SK-N-MC (cell line): ENCODE measurements at regions not wholly inside any gene's neighbourhood (a gene's known extent, or its start where the extent isn't known, plus 50 kb on each side); places are given as distances from the start of the nearest gene placed in this dataset.

ENCODE experiments used
- DNase-seq: peaks from one replicate; pipeline ENCODE4 v3.0.0-alpha.2; 2011; ENCODE audit warnings: low read depth, low spot score
- H3K27ac ChIP-seq: fragments of 200-600 bp; sonication (generic); 2 replicates; pipeline ENCODE4 v1.5.1; 2016; ENCODE audit warnings: mixed run types
- H3K36me3 ChIP-seq: fragments of 200-600 bp; sonication (generic); 2 replicates; pipeline ENCODE4 v1.6.1; 2017; ENCODE audit warnings: antibody characterized with exemption, low read length, mixed read lengths; ENCODE audit not compliant: insufficient read depth
- H3K4me3 ChIP-seq: fragments of 200-600 bp; sonication (generic); 2 replicates; pipeline ENCODE4 v1.5.1; 2016
- H3K9ac ChIP-seq: fragments of 200-600 bp; sonication (generic); 2 replicates; pipeline ENCODE4 v1.8.0; 2017; ENCODE audit warnings: mixed run types, mixed read lengths; ENCODE audit not compliant: insufficient read length
- H3K9me3 ChIP-seq: fragments of 200-600 bp; sonication (generic); 2 replicates; pipeline ENCODE4 v1.6.1; 2017; ENCODE audit warnings: low read depth, mild to moderate bottlenecking, antibody characterized with exemption, low read length, moderate library complexity, mixed read lengths
- EZH2 ChIP-seq: fragments of 200-600 bp; sonication (generic); IDR thresholded peaks from one replicate; pipeline ENCODE4 v1.6.1; 2017; ENCODE audit warnings: antibody characterized with exemption
- FOXP2 ChIP-seq: optimal IDR thresholded peaks from 2 replicates; pipeline ENCODE3; 2011; ENCODE audit warnings: mild to moderate bottlenecking, moderate library complexity; ENCODE audit not compliant: insufficient read depth; ENCODE audit errors: extremely low read length, control extremely low read depth
- POLR2AphosphoS5 ChIP-seq: IDR thresholded peaks from 2 replicates; pipeline ENCODE4 v1.6.1; 2012; ENCODE audit warnings: mild to moderate bottlenecking, low read depth, low read length, borderline replicate concordance

DNA sequence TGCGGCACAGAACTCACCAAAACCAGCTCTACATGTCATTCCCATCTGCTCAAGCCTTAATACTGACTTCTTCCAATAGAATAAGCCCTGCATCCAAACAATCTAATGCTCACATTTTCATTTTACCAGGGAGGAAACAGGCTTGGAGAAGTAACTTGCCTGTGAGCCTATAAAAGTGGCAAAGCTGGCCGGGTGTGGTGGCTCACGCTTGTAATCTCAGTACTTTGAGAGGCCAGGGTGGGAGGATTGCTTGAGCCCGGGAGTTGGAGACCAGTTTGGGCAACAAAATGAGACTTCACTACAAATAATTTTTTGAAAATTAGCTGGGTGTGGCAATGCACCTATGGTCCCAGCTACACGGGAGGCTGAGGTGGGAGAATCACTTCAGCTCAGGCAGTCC lies 133.7 kb downstream of the LY86 start:
- no peaks in the 10 kb centered on the region for H3K36me3 ChIP-seq
- TF ChIP-seq POLR2AphosphoS5, result no peak
- TF ChIP-seq FOXP2, result no peak
- TF ChIP-seq EZH2, result no peak
- H3K4me3 ChIP-seq, result no peak overlapping the region
- peak overlapping the region; percentile 98; the same call in 1 of the 2 replicates for H3K27ac ChIP-seq
- no peaks in the 10 kb centered on the region for H3K9me3 ChIP-seq
- H3K9ac ChIP-seq, result no peak overlapping the region
- no peak for DNase-seq

DNA sequence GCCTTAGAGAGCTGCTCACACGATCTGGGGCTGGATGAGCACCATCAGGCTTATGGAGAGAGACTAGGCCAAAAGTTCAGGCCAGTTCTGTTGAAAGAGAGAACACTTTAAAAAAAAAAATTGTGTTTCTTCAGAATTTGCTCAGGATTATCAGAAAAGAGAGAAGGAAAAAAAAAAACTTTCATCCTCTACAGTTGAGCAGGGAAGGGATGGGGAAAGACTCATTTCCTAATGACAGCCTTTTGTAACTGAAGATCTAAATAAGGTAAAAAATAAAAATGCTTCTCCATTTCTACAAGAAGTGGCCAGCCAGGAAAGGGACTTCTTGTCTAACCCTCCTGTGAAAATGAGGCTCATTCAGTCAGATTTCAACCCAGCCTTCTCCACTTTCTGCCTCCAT lies 134.8 kb downstream of the LY86 start:
- DNase-seq, result no peak

DNA sequence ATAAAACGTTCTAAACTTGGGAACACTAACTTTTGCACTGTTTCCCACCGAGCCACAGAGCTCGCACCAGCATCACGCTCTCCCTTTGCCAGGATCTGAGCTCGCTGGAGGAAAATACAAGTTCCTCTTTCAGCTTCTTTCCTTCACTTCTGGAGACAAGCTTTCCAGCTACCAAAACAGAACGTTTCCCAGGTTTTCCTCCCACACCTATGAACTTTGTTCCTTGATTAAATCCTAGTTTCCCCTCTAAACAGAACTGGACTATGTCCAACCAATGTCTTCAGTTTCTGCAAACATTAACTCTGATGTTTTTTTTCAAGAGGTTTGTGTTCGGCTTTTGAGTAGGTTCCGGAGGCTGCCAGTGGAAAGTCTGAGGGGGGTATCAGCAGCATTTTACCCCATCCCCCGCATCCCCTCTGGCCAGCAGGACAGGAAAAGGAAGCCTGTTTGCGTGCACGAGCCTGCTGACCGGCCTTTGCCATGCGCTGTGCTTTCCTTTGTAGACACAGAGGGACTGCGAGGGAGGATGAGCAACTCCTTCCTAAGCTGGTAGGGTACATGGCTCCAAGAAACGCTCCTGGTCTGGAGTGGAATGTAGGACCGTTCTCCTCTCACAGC lies 135.5 kb downstream of the LY86 start:
- Histone ChIP-seq H3K4me3 (peak overlapping the region; percentile 73), H3K36me3 (no peaks in the 10 kb centered on the region), H3K9ac (peak overlapping the region; percentile 70), H3K27ac (peak overlapping the region; percentile 98), H3K9me3 (no peaks in the 10 kb centered on the region)
- no peak for DNase-seq
- TF ChIP-seq FOXP2, result no peak
- TF ChIP-seq EZH2, result no peak
- no peak; the same call in 1 of the 2 replicates for TF ChIP-seq POLR2AphosphoS5

More for the DNA sequence above, 134.8 kb downstream of the LY86 start:
- TF ChIP-seq EZH2 (no peak), POLR2AphosphoS5 (no peak), FOXP2 (no peak)
- Histone ChIP-seq H3K9ac (peak overlapping the region; percentile 70), H3K36me3 (no peaks in the 10 kb centered on the region), H3K9me3 (no peaks in the 10 kb centered on the region), H3K4me3 (no peak overlapping the region), H3K27ac (peak overlapping the region; percentile 98)

DNA sequence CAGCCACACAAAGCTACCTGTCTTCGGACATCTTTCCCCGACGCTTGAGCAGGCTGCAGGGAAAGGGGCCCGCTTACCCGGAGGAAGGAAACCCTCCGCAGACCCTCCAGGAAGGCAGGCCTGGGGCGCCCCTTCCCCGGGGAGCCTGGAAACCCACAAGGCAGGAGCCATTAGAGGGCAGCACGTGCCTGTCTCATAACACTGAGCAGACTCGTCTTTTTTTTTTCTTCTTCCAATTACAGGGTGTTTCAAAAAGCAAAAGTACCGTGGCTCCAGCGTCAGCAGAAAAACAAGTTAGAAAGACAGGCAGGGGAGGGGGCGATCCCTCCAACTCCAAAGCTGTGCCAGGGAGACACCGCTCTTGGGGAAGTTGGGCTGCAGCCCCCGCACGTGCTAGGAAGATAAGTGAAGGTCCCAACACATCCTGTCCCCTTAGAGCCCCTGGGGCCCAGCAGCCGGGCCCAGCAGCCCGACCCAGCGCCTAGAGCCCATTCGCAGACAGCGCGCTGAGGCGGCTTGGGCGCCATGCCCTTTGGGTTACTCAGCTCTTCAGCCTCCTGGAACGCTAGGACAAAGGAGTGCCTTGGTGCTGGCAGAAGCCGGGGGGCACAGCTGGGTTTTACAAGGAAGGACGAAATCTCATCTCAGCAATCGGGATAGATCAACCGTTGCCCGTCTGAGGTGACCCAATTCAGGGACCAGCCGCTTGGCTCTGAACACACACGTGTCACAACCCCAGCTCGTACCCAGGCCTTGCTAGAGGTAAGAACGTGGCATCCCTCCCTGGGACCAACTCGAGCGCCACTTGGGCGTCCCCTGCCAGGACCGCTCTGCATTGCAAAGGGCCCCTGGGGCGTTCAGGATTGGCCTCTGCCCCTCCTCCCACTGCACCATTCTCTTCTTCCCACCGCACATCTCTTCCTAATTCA lies 136.3 kb downstream of the LY86 start:
- TF ChIP-seq EZH2 (no peak), FOXP2 (peak; percentile 63), POLR2AphosphoS5 (peak; percentile 63)
- peak overlapping the region; percentile 73 for H3K4me3 ChIP-seq
- H3K27ac ChIP-seq, result peak overlapping the region; percentile 98
- H3K9ac ChIP-seq, result peak overlapping the region; percentile 84
- DNase-seq, result peak; percentile 94
- no peaks in the 10 kb centered on the region for H3K36me3 ChIP-seq
- no peaks in the 10 kb centered on the region for H3K9me3 ChIP-seq

DNA sequence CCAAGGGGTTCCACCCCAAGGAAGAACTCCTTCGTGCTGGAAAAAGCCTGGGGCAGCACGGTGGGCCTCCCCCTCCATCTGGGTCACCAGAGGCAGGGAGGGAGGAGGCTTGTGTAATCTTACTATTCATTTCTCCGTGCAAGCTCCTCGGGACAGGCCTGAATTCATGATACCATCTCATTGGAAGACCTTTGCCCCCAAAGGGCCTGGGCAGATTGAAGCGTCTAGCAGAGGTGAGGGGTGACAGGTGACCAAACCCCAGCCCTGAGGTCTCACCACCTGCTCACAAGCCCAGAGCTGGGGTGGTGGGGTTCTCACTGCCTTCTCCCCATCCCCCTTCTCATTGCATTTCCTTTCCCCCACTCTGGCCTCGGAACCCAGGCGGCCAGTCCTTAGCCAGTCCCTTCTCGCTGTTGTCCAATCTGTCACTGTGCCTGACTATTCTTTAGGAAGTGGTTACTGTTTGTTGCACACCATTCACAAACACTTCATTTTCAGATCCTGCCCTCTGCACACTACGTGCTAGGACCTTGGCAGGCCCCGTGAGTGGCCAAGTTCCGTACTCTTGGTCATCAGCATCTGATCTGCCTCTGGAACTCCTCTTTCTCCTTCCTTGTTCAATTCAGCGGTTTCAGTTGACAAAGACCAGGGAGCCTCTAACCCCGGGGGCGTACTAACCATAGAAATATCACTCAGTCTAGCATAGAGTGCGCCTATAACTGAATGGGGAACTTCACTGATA lies 137.1 kb downstream of the LY86 start:
- peak overlapping the region; percentile 84 for H3K9ac ChIP-seq
- H3K27ac ChIP-seq, result peak overlapping the region; percentile 98
- no peak for DNase-seq
- no peaks in the 10 kb centered on the region for H3K36me3 ChIP-seq
- TF ChIP-seq FOXP2 (no peak), POLR2AphosphoS5 (no peak; the same call in 1 of the 2 replicates), EZH2 (no peak)
- no peaks in the 10 kb centered on the region for H3K9me3 ChIP-seq
- H3K4me3 ChIP-seq, result peak overlapping the region; percentile 73

DNA sequence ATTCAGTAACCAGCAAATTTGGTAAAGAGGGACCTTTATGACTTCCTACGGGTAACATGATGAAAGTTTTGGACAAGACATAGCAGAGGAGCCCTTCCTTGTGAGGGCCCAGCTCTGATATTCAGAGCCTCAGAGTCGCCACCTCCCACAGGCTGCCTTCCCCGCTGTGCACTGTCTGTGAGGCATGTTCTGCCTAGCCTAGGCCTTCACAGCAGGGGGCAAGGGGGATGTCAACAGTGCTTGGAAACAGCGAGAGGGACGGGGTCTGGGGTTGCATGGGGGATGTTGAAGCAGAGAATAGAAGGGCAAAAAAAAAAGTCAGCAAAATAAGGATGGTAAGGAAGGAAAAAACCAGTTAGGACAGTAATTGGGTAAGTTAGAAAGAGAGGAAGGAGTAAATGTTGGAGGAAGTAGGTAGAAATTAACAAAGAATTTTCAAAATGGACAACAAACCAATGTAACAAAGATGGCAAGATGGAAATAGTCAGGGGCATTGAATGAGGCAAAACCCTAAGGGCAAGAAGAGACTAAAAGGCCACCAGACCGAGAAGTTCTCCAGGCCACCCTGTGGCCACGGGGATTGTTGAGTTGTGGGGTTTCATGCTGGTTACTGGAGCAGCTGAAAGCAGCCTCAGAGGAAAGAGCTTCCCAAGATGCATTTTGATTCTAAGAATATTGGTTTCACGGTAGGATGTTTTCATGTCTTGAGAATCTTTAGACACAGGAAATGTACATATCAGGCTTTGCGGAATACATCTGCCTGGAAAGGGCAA lies 139.8 kb downstream of the LY86 start:
- Histone ChIP-seq H3K27ac (peak overlapping the region; percentile 69), H3K9me3 (no peaks in the 10 kb centered on the region), H3K4me3 (no peak overlapping the region), H3K36me3 (no peaks in the 10 kb centered on the region), H3K9ac (no peak overlapping the region)
- DNase-seq, result no peak
- no peak for TF ChIP-seq POLR2AphosphoS5
- TF ChIP-seq EZH2, result no peak
- TF ChIP-seq FOXP2, result no peak

DNA sequence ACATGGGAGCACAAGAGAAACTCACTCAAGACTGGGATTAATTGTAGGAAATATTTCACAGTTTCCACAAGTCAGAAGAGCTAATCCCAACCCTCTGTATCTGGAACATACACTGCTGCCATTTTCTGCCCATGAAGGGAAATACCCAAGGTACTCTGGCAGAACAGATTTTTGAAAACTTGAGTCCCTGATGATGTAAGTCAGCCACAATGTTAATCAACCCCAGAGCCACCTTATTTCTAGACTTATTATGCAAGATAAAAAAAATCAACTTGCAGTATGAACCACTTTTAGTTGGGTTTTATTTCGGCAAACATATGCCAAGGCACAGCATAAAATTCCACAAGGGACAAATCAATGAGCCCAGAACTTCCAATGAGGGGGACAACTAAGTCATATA lies 141.5 kb downstream of the LY86 start:
- TF ChIP-seq POLR2AphosphoS5 (no peak), EZH2 (no peak), FOXP2 (no peak)
- no peak for DNase-seq
- H3K27ac ChIP-seq, result peak overlapping the region; percentile 1

DNA sequence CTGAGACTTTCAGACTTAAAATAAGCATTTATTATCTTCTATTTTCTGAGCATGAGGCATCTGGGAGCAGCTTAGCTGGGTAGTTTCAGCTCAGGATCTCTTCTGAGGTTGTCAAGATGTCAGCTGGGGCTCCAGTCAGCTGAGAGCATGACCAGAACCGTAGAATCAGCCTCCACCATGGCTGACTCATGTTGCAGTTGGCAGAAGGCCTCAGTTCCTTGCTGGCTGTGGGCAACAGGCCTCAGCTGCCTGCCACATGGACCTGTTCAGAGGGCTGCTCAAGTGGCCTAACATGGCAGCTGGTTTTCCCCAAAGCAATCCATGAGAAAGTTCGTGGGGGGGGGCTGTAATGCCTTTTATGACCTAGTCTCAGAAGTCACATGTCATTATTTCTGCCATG lies 142.3 kb downstream of the LY86 start:
- TF ChIP-seq FOXP2 (no peak), EZH2 (no peak), POLR2AphosphoS5 (no peak)
- Histone ChIP-seq H3K9ac (no peak overlapping the region), H3K27ac (no peak overlapping the region; the same call in 1 of the 2 replicates), H3K36me3 (no peaks in the 10 kb centered on the region), H3K9me3 (no peaks in the 10 kb centered on the region), H3K4me3 (no peak overlapping the region)
- DNase-seq, result no peak

More for the DNA sequence above, 141.5 kb downstream of the LY86 start:
- H3K9ac ChIP-seq, result no peak overlapping the region
- no peaks in the 10 kb centered on the region for H3K36me3 ChIP-seq
- no peak overlapping the region for H3K4me3 ChIP-seq
- H3K9me3 ChIP-seq, result no peaks in the 10 kb centered on the region
